LNCAP (cell line): ENCODE measurements at regions not wholly inside any gene's neighbourhood (a gene's known extent, or its start where the extent isn't known, plus 50 kb on each side); places are given as distances from the start of the nearest gene placed in this dataset.

Source experiments
- TF ChIP-seq, protein P1 (sequence below): fragments of 450-650 bp; IDR thresholded peaks from 2 replicates; pipeline ENCODE4 v1.5.1; 2017; ENCODE audit warnings: mild to moderate bottlenecking

DNA sequence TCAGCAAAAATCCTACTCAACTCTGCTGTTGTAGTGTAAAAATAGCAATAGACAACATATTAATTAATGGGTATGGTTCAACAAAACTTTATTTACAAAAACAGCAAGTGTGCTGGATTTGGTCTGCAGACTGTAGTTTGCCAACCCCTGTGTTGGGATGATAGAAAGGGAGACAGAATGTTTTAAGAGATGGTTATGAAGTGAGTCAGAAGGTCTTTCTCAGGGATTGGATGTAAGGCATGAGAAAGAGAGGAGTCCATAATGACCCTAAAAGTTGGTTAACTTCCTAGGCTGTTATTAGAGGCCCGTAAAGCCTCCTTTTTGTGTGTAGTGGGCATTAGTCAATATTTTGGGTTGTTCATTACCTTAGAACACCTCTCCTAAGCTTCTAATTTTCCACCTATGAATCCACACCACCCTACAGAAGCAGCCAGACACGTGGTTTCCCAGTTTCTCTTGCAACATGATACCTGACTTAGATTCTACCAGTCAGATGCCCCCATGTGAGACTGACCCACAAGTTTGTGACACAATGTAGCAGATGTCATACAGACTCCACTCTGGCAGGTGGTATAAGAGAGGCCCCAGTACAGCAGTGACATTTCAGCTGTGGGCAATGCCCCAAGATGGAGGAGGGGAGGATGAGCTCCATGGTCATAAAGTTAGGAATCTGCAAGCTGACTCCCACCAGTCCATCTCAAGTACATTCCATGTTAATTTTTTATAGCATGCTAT, 1015.6 kb downstream of the KCNMA1 start:
- TF ChIP-seq, protein P1, sequence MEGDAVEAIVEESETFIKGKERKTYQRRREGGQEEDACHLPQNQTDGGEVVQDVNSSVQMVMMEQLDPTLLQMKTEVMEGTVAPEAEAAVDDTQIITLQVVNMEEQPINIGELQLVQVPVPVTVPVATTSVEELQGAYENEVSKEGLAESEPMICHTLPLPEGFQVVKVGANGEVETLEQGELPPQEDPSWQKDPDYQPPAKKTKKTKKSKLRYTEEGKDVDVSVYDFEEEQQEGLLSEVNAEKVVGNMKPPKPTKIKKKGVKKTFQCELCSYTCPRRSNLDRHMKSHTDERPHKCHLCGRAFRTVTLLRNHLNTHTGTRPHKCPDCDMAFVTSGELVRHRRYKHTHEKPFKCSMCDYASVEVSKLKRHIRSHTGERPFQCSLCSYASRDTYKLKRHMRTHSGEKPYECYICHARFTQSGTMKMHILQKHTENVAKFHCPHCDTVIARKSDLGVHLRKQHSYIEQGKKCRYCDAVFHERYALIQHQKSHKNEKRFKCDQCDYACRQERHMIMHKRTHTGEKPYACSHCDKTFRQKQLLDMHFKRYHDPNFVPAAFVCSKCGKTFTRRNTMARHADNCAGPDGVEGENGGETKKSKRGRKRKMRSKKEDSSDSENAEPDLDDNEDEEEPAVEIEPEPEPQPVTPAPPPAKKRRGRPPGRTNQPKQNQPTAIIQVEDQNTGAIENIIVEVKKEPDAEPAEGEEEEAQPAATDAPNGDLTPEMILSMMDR = no peak

- TF ChIP-seq, protein P1 = no peak
Observed at GRCh38 chr10:76618641-76619040, 1019.0 kb downstream of the KCNMA1 start.

DNA sequence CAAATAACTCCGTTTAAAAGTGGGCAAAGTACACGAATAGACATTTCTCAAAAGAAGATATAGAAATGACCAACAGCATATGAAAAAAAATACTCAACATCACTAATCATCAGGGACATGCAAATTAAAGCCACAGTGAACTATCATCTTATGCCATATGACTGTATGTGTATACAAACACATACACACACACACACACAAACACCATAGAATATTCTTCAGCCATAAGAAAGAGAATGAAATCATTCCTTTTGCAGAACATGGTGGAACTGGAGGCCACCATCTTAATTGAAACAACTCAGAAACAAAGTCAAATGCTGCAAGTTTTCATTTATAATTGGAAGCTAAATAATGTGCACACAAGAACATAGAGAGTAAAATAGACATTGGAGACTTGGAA, 1019.4 kb downstream of the KCNMA1 start:
- TF ChIP-seq, protein P1 = no peak

- TF ChIP-seq, protein P1 = no peak
Observed at GRCh38 chr10:76615049-76615448, 1022.6 kb downstream of the KCNMA1 start.
